ENCODE measurements at regions not wholly inside any gene's neighbourhood (a gene's known extent, or its start where the extent isn't known, plus 50 kb on each side); places are given as distances from the start of the nearest gene placed in this dataset.

- no peak for TF ChIP-seq CTCF (IDR thresholded peaks at IDR 0.05)
- no peak for TF ChIP-seq SP1 (CRISPR knock-in tag; conservative IDR thresholded peaks at IDR 0.05)
- TF ChIP-seq E2F5 (CRISPR knock-in tag; IDR thresholded peaks at IDR 0.05) = no peak
- no peak for TF ChIP-seq ELF4 (CRISPR knock-in tag; IDR thresholded peaks at IDR 0.05; ENCODE audit: low read depth)
- no peak for TF ChIP-seq CREM (CRISPR knock-in tag; IDR thresholded peaks at IDR 0.05)
These were observed 384.4 kb downstream of the ADGRL2 start for GRCh38 chr1:82185084-82185483.
